Mesothelial cell of epicardium (in vitro differentiated cells): ENCODE measurements at regions not wholly inside any gene's neighbourhood (a gene's known extent, or its start where the extent isn't known, plus 50 kb on each side); places are given as distances from the start of the nearest gene placed in this dataset.

Experiments
- DNase-seq, 2 experiments: peaks; one replicate each; pipeline ENCODE4 v3.0.0; 2021; ENCODE audit warnings: low spot score in 2 of 2; ENCODE audit not compliant: unreplicated experiment in 2 of 2
- H3K27ac Mint-ChIP-seq: 2 replicates; pipeline ENCODE4 v1.8.0; 2021; ENCODE audit warnings: mixed read lengths
- H3K27me3 Mint-ChIP-seq: 2 replicates; pipeline ENCODE4 v1.8.0; 2021; ENCODE audit warnings: low read depth, mixed read lengths
- H3K36me3 Mint-ChIP-seq: 2 replicates; pipeline ENCODE4 v1.8.0; 2021; ENCODE audit warnings: mixed read lengths
- H3K4me1 Mint-ChIP-seq: 2 replicates; pipeline ENCODE4 v1.8.0; 2021; ENCODE audit warnings: mixed read lengths
- H3K4me3 Mint-ChIP-seq: 2 replicates; pipeline ENCODE4 v1.8.0; 2021; ENCODE audit warnings: mild to moderate bottlenecking, moderate library complexity, mixed read lengths
- H3K9me3 Mint-ChIP-seq: 2 replicates; pipeline ENCODE4 v1.8.0; 2021; ENCODE audit warnings: mixed read lengths
- TF ChIP-seq, protein P1 (sequence below): fragments of 200-600 bp; sonication (generic); IDR thresholded peaks from one replicate; pipeline ENCODE4 v1.5.0; 2021; ENCODE audit warnings: antibody characterized with exemption; ENCODE audit not compliant: unreplicated experiment

DNA sequence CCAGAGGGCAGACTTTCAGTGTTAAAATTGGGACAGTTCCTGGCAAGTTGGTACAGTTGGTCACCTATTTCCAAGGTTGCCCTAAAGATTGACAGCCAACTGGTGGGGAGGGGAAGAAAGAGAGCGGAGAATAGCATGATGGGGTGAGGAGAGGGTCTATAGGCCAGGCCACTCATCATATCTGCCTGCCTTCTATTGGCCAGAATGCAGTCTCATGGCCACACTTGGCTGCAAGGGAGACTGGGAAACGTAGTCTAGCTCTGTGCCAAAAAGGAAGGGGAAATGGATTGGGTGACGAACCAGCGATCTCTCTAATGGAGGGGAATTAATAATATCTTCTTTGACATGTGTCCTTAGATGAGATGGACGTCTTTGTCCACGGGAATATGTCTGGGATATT is 197.4 kb upstream of the ATP6AP2 start:
- Mint-ChIP-seq H3K27me3 (no peaks in the 10 kb centered on the region), H3K9me3 (peaks cover 14% of the 10 kb centered on the region), H3K4me1 (peaks cover 2% of the 10 kb centered on the region), H3K4me3 (no peak overlapping the region), H3K36me3 (no peaks in the 10 kb centered on the region), H3K27ac (no peak overlapping the region)
- DNase-seq, result no peak
- TF ChIP-seq, protein P1, sequence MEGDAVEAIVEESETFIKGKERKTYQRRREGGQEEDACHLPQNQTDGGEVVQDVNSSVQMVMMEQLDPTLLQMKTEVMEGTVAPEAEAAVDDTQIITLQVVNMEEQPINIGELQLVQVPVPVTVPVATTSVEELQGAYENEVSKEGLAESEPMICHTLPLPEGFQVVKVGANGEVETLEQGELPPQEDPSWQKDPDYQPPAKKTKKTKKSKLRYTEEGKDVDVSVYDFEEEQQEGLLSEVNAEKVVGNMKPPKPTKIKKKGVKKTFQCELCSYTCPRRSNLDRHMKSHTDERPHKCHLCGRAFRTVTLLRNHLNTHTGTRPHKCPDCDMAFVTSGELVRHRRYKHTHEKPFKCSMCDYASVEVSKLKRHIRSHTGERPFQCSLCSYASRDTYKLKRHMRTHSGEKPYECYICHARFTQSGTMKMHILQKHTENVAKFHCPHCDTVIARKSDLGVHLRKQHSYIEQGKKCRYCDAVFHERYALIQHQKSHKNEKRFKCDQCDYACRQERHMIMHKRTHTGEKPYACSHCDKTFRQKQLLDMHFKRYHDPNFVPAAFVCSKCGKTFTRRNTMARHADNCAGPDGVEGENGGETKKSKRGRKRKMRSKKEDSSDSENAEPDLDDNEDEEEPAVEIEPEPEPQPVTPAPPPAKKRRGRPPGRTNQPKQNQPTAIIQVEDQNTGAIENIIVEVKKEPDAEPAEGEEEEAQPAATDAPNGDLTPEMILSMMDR, result no peak

DNA sequence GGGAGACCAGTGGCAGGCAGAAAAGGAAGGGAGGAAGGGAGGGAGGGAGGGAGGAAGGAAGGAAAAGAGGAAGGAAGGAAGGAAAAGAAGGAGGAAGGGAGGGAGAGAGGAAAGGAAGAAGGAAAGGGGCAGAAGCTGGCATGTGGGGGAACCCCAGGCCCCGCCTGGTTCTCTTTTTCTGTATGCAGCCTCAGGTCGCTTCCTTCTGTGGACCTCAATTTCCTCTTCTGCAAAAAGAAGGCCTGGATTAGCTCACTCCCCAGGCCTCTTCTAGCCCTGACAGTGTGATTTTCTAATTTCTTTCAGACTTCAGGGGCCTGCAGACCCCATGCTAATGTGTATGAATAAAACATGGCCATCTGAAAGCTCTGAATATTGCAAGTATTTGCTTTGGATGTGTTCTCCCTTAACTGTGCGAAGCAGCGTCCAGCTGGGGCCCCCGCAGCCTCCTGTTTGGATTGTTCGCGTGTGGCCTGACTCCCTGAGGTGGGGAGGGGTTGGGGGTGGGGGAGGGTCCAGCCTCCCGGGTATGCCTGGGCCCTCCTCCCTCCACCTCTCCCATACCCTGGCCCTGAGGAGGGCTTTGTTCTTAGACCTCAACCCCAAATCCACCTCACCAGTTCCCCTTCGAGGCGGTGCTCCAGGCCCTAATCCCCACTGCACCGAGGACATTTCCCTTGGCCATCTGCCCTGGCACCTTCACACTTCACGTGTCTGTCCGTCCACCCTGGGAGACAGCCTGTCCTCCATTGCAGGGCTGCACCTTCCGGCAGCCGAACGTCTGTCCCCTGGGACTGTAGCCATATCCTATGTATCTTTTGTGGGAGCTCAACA is 199.9 kb upstream of the ATP6AP2 start:
- H3K27me3 Mint-ChIP-seq, result no peaks in the 10 kb centered on the region
- peak overlapping the region; percentile 30 for H3K27ac Mint-ChIP-seq
- no peak overlapping the region for H3K4me3 Mint-ChIP-seq
- peaks cover 2% of the 10 kb centered on the region for H3K4me1 Mint-ChIP-seq
- no peak for DNase-seq
- H3K36me3 Mint-ChIP-seq, result no peaks in the 10 kb centered on the region
- TF ChIP-seq, protein P1, result no peak
- peaks cover 15% of the 10 kb centered on the region for H3K9me3 Mint-ChIP-seq

DNA sequence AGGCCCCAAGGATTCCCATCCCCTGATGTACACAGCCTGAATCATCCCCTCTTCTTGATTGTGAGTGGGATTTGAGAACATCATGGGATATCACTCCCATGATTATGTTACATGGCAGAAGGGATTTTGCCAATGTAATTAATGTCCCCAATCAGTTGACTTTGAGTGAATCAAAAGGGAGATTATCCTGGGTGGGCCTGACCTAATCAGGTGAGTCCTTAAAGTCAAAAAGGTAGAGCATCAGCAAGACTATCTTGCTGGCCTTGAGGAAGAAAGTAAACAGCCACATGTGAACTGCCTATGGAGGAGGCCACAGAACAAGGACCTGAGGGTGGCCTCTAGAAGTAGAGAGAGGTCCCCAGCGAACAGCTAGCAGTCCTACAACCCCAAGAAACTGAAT is 203.1 kb upstream of the ATP6AP2 start:
- no peak for DNase-seq
- no peaks in the 10 kb centered on the region for H3K27me3 Mint-ChIP-seq
- no peak overlapping the region for H3K27ac Mint-ChIP-seq
- no peak overlapping the region for H3K4me3 Mint-ChIP-seq
- H3K9me3 Mint-ChIP-seq, result peaks cover 28% of the 10 kb centered on the region
- TF ChIP-seq, protein P1, result no peak
- no peaks in the 10 kb centered on the region for H3K36me3 Mint-ChIP-seq
- peaks cover 2% of the 10 kb centered on the region for H3K4me1 Mint-ChIP-seq

DNA sequence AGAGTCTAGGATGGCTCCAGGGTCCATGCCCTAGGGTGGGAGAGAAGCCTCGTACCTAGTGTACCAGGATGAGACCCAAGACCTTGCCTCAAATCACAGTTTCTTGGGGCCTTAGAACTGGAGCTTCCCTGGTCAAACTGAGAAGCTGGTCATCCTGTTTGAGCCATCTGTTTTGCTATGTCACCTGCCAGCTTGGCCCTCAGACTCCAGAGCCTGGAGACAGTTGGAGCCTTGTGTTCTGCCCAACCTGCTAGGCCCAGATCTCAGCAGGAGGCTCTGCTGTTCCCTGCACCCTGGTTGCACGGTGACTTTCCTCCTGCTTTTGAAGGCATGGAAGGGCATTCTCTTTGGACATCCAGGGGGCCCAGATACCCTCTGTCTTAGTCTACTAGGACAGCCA is 206.3 kb upstream of the ATP6AP2 start:
- no peak overlapping the region for H3K4me3 Mint-ChIP-seq
- no peak for DNase-seq
- H3K27me3 Mint-ChIP-seq, result no peaks in the 10 kb centered on the region
- H3K4me1 Mint-ChIP-seq, result no peaks in the 10 kb centered on the region
- TF ChIP-seq, protein P1, result no peak
- H3K9me3 Mint-ChIP-seq, result peaks cover 33% of the 10 kb centered on the region
- no peak overlapping the region for H3K27ac Mint-ChIP-seq
- H3K36me3 Mint-ChIP-seq, result no peaks in the 10 kb centered on the region

DNA sequence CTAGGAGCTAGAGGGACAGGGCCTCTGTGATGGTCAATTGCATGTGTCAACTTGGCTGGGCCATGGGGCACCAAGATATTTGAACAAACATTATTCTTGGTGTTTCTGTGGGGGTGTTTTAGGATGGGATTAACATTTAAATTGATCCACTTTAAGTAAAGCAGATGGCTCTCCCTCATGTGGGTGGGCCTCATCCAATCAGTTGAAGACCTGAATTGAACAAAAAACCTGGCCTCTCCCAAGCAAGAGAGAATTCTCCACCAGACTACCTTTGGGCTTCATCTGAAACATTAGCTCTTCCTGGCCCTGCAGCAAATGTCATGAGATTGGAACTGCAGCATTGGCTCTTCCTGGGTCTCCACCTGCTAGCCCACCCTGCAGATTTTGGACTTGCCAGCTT is 207.1 kb upstream of the ATP6AP2 start:
- Mint-ChIP-seq H3K36me3 (no peaks in the 10 kb centered on the region), H3K9me3 (peaks cover 24% of the 10 kb centered on the region), H3K4me3 (no peak overlapping the region), H3K27ac (no peak overlapping the region), H3K4me1 (no peaks in the 10 kb centered on the region), H3K27me3 (no peaks in the 10 kb centered on the region)
- no peak for DNase-seq
- TF ChIP-seq, protein P1, result no peak
